Fibroblast of skin of right biceps (primary cell): ENCODE measurements at regions not wholly inside any gene's neighbourhood (a gene's known extent, or its start where the extent isn't known, plus 50 kb on each side); places are given as distances from the start of the nearest gene placed in this dataset.
"Not testable (repeated sequence)": the region's sequence is repeated elsewhere in the genome, so short reads cannot be mapped to it uniquely, and the experiment has no call there.

Experiments used
- DNase-seq: peaks from one replicate; pipeline ENCODE4 v3.0.0-alpha.2; 2013

DNA sequence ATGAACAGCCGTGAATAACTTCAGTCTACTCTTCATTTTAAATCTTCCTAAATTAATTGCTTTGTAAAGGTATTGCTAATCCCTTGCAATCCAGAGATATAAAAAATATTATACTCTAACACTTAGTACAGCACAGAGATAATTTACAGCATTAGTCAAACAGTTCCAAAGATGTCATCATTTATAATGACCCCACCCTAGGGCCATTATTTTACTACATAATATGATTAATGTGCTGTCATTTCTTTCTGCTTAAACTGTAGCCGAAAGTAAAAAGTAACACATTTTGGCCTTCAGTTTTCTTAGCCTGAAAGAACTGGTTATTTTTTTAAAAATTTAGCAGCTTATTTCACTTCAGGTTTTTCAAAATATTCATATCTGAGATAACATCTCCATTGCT is 256.3 kb upstream of the RFC3 start:
- DNase-seq: no peak

GRCh38 chr13:33571618-33572017 is 246.3 kb upstream of the RFC3 start:
- no peak for DNase-seq

GRCh38 chr13:33572322-33572721 is 245.6 kb upstream of the RFC3 start:
- not testable (repeated sequence) for DNase-seq

GRCh38 chr13:33575378-33575777 is 242.6 kb upstream of the RFC3 start:
- no peak for DNase-seq

DNA sequence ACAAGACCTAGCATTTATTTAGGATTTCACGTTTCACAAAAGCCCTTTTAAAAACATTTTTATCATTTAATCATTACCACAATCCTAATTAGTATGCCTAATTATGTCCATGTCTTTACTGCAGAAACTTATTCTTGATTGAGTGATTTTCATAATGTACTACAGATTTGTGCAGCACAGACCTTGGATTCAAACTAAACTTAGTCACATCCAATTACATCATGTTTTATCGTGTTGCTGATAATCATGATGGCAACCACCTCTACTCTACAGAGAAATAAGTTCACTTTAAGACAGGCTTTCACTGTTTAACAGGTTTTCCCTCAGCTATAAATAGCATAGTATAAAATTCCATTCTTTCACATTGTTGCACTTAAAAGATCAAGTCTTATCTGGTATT is 240.9 kb upstream of the RFC3 start:
- DNase-seq: no peak

GRCh38 chr13:33578786-33579185 is 239.2 kb upstream of the RFC3 start:
- no peak for DNase-seq

- DNase-seq: no peak
Measured at GRCh38 chr13:33582121-33582520, 235.8 kb upstream of the RFC3 start.

- no peak for DNase-seq
Measured at GRCh38 chr13:33583398-33583797, 234.6 kb upstream of the RFC3 start.

- DNase-seq: no peak
Measured at GRCh38 chr13:33590936-33591335, 227.0 kb upstream of the RFC3 start.

DNA sequence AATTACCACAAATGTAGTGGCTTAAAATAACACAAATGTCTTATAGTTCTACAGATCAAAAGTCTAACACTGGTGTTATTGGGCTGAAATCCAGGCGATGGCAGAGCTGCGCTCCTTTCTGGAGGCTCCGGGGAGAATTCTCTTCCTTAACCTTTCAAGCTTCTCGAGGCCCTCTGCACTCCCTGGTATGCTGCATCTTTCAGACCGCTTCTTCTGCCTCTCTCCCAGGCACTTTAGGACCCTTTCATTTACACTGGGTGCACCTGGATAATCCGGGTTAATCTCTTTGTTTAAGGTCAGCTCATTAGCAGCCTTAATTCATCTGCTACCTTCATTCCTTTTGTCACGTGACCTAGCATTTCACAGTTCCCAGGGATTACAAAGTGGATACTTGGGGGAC is 211.3 kb upstream of the RFC3 start:
- no peak for DNase-seq

DNA sequence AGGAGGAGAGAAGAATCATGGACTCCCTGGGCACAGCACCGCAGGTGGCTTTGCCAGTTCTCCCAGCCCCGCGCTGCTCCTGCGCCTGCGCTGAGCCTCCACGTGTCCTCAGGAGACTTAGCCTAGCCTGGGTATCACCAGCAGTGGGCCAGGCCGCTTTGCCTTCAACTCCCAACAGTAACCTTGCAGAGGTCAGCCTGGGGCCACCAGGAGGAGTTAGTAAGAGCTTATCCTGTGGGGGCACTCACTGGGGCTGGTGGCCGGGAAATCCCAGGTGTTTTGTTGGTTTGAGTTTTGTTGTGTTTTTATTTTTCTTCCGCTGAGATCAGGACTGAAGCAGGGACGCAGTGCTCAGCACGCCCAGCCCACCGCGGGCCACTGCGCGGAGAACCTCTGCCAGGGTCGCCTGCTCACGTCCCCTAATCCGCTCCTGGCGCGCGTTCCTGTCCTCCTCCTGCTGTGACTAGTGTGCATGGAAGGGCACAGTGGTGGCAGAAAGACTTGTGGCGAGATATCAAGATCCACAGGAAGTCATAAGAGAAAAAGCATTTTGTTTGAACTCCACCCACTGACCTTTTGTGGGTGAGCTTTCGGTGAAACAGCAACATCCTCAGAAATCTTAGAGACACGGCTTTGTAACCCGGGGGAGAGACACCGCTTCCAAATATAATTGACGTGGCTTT is 207.4 kb upstream of the RFC3 start:
- DNase-seq: no peak

- no peak for DNase-seq
Measured at GRCh38 chr13:33611121-33611805, 206.7 kb upstream of the RFC3 start.

DNA sequence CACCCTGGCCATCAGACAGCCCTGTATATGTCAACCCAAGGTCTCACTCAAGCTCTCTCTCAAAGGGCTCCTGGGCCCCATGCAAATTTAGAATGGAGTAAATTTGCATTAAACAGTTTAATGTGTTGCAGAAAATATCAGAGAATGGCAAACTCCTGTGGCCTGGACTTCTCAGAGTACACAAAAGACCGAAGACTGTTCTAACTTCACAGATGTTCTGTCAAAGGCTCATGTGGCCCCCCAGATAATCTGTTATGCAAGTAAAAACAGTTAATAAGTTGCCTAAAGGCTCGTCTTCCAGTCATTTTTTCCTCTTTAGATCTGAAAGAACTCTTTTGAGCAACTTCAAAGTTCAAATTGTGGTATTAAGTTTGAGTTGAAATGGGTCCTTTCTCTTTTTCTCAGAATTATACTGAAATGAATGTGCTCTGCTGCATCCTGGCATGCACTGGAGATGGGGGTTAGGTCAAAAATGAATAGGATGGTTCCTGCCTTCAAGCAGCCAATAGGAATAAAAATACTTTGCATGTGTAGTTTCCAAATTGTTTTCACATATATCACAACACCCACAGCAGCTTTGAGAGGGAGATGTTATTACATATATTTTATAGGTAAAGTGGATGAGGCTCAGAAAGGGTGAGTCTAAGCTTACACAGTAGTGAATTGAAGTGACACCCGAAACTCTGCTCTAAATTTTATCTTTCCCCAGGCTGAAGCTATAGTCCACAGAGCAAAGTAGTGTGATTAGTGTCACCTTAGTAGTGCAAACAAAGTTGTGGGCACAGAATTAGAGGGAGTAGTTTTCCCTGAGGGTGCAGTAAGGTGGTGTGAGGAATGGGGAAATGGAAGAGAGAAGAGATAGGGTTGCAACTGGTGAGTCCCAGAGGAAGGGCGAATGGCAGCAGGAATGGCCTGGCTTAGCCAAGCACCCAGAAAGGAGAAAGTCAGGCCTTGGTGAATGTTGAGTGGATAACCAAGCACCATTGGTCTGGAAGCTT is 205.0 kb upstream of the RFC3 start:
- DNase-seq: no peak

DNA sequence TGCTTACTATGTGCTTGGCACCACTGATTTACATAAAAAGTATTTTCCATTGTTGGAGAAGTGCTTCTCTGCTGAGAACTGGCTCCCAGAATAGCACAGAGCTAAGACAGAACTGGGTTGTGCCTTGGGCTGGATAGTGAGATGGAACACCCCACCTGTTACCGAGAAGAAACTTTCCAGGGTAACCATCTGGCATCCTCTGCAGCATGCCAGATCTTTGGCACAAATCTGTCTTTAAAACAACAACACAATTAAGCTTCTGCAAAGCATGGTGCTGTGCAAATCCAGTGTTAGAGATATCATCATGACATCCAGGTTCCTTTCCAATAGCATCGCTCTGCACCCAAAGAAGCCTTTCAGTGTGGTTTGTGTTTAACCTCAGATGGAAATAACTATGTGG is 202.5 kb upstream of the RFC3 start:
- no peak for DNase-seq

DNA sequence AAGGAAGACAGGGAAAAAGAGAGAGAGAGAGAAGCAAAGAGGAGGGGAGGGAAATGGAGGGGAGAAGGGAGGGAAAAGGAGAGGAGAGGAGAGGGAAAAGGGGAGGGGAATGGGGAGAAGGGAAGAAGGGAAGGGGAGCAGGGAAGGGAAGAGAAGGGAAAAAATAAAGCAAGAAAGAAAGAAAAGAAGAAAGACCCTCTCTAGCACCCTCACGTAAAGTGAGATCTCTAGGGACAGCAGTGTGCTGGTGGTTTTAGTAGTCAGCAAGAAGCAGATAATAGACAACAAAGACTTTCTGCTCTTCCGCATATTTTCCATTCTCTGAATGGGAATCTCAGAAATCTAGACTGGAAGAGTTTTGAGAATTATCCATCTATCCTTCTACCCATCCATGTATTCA is 201.8 kb upstream of the RFC3 start:
- no peak for DNase-seq

- DNase-seq: no peak
Measured at GRCh38 chr13:33617055-33617454, 200.9 kb upstream of the RFC3 start.

DNA sequence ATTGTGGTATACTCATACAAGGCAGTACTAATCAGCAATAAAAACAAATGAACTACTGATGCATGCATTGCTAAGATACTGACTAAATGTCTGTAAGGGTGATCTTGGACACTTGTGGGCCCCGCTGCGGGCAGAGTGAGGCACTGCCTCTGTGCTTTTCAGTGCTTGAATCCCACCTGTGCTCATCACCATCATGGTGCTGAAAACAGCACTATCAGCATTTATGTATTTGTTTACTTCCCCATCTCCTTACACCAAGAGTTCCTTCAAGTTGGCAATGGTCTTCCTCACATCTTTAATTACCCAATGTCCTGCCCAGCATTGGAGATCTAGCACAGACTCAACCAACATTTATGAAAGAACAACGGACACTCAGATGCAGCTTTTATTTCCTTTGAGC is 193.7 kb upstream of the RFC3 start:
- no peak for DNase-seq

- no peak for DNase-seq
Measured at GRCh38 chr13:33624740-33625139, 193.2 kb upstream of the RFC3 start.

GRCh38 chr13:33626407-33626806 is 191.5 kb upstream of the RFC3 start:
- no peak for DNase-seq

- DNase-seq: no peak
Measured at GRCh38 chr13:33628662-33629061, 189.3 kb upstream of the RFC3 start.

DNA sequence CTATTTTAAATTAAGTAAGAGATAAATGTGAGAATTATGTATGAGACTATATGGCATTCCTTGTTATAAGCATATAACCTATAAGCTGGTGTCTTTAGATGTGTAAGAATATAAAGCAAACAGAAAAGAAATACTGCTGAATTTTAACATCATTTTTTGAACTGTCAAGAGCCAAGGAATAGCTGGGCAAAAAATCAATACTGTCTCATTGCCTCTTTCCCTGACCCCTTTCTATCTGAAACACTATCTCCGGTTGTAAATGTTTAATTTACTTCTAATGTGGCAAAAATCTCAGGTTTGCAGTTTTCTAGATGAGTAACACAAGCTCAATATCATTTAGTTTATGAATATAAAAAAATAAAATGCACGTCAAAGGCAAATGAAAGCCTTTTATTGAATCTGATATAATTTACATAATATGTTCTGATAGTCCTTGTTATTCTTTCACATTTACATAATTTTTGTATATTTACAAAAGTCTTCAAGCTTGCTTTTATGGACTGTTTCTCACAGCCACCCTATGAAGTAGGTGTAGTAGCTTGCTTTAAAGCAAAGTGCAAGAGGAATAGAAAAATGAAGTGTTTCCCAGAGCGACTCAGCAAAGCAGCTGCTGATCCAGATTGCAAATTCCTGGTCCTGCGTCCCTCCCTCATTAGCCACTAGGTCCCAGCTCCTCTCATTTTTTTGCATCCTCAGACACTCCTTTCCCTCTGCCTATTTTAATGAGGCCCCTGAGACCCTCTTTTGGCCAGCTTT is 188.2 kb upstream of the RFC3 start:
- no peak for DNase-seq

DNA sequence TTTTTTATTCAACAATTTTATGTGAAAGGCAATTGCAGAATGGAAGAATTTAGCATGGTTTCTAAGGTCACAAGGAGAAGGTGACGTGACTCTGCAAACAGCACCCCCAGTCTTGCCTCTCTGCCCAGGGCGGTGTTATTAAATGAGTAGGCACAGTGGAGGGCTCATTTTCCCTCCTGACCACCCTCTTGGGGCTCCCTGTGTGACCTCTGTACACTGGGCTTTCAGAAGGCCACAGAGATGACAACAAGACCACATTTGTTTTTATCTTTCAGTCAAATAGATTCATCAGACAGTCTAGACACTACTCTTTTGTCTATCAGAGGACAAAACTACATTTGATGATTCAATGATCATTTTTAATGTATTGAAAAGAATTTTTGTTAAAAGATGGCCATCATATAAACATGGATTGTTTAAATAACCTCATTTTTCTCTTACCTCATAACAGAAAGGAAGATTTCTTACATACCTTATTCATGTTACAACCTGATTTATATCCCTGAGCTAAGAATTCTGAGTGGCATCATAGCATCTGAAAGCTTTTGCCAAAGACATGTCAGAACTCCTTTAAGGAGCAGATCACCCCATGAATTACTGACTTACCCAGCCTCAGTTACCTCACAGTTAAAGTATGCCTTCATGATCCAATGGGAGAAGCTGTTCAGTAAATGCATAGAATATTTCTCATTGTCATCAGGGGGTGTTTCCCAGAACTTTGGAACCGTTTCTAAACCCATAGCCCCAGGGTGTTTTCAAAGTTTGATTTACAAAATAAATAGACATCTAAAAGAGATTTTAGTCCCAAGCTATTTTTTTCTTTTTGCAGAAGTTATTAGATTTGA is 184.0 kb upstream of the RFC3 start:
- DNase-seq: peak; percentile 82
